ENCODE measurements at regions not wholly inside any gene's neighbourhood (a gene's known extent, or its start where the extent isn't known, plus 50 kb on each side); places are given as distances from the start of the nearest gene placed in this dataset.
A peak's percentile ranks its signal among the peaks of the same experiment; 100 is the strongest.

GRCh38 chr3:21839176-21839575 is 88.2 kb upstream of the ZNF385D start (continued):
- TF ChIP-seq ZNF532 (CRISPR knock-in tag; IDR thresholded peaks at IDR 0.05; ENCODE audit: borderline replicate concordance): no peak
- no peak for TF ChIP-seq NR2C2 (CRISPR knock-in tag; IDR thresholded peaks at IDR 0.05)
- no peak for TF ChIP-seq TEAD4 (CRISPR knock-in tag; IDR thresholded peaks at IDR 0.05)
- no peak for TF ChIP-seq TCF7 (CRISPR knock-in tag; IDR thresholded peaks at IDR 0.05; ENCODE audit: low read depth)
- TF ChIP-seq ATF2 (CRISPR knock-in tag; IDR thresholded peaks at IDR 0.05; ENCODE audit: borderline replicate concordance, low read depth): no peak
- no peak for TF ChIP-seq NFE2L1 (CRISPR knock-in tag; IDR thresholded peaks at IDR 0.05)
- TF ChIP-seq CREB1 (CRISPR knock-in tag; IDR thresholded peaks at IDR 0.05): no peak
- no peak for TF ChIP-seq GABPB1 (CRISPR knock-in tag; IDR thresholded peaks at IDR 0.05)

- peak; percentile 87 for ATAC-seq
- Mint-ChIP-seq H3K9me3 (no peaks in the 10 kb centered on the region), H3K27ac (no peak overlapping the region), H3K4me3 (no peak overlapping the region), H3K36me3 (no peaks in the 10 kb centered on the region), H3K4me1 (no peaks in the 10 kb centered on the region), H3K27me3 (ENCODE audit: low read depth) (no peaks in the 10 kb centered on the region)
- ChIA-PET POLR2A (no interaction called here), CTCF (interaction anchor here (0.8 kb wide), 1 partner anchor 88 kb away, joined by 3 read pairs; no protein-coding TSS in a partner anchor)
- DNase-seq (ENCODE audit: low spot score): peak; percentile 48
- TF ChIP-seq E2F5 (CRISPR knock-in tag; IDR thresholded peaks at IDR 0.05) (no peak), GABPB1 (CRISPR knock-in tag; IDR thresholded peaks at IDR 0.05) (no peak)
Observed at GRCh38 chr3:21839592-21839991, 88.6 kb upstream of the ZNF385D start.

GRCh38 chr3:21847005-21847404 is 96.0 kb upstream of the ZNF385D start:
- TF ChIP-seq ARID4B (CRISPR knock-in tag; IDR thresholded peaks at IDR 0.05; ENCODE audit: borderline replicate concordance): no peak
- CTCF ChIA-PET: no interaction called here
- H3K27ac Mint-ChIP-seq: no peak overlapping the region
- no peak overlapping the region for H3K4me3 Mint-ChIP-seq
- H3K27me3 Mint-ChIP-seq (ENCODE audit: low read depth): no peaks in the 10 kb centered on the region
- POLR2A ChIA-PET: no interaction called here
- no peaks in the 10 kb centered on the region for H3K36me3 Mint-ChIP-seq
- peaks cover 4% of the 10 kb centered on the region; the same call in 1 of the 2 replicates for H3K4me1 Mint-ChIP-seq
- DNase-seq (ENCODE audit: low spot score): no peak
- no peak for ATAC-seq
- H3K9me3 Mint-ChIP-seq: no peaks in the 10 kb centered on the region

Measured in WTC11 (cell line).